Keratinocyte (primary cell): ENCODE measurements at regions not wholly inside any gene's neighbourhood (a gene's known extent, or its start where the extent isn't known, plus 50 kb on each side); places are given as distances from the start of the nearest gene placed in this dataset.

Source experiments
- DNase-seq: peaks from one replicate; pipeline ENCODE4 v3.0.0-alpha.2; 2011; ENCODE audit warnings: low read depth, missing footprints, low spot score
- FAIRE-seq: peaks from 2 replicates; lab custom pipeline; 2011; peaks lifted over from hg19 to GRCh38; lab: Jason Lieb, UNC
- H2AFZ ChIP-seq: 2 replicates; pipeline ENCODE4 v1.6.0; 2012; ENCODE audit warnings: low read length, control low read depth, inconsistent platforms; ENCODE audit not compliant: control insufficient read depth
- H3K27ac ChIP-seq: 2 replicates; pipeline ENCODE4 v1.5.1; 2011; ENCODE audit warnings: low read length; ENCODE audit not compliant: control insufficient read depth, insufficient read depth
- H3K27me3 ChIP-seq: 3 replicates; pipeline ENCODE4 v1.6.0; 2011; ENCODE audit warnings: low read length; ENCODE audit not compliant: control insufficient read depth, insufficient read depth; ENCODE audit errors: extremely low read depth
- H3K36me3 ChIP-seq, 2 experiments: 2 replicates in 1 of 2; 3 replicates in 1 of 2; pipeline ENCODE4 v1.5.1; 2011; ENCODE audit warnings: low read length in 2 of 2, mild to moderate bottlenecking in 1 of 2; ENCODE audit not compliant: control insufficient read depth in 2 of 2, insufficient read depth in 2 of 2; ENCODE audit errors: extremely low read depth in 1 of 2
- H3K4me1 ChIP-seq: 3 replicates; pipeline ENCODE4 v1.5.1; 2011; ENCODE audit warnings: low read length; ENCODE audit not compliant: control insufficient read depth, insufficient read depth; ENCODE audit errors: extremely low read depth
- H3K4me2 ChIP-seq: 3 replicates; pipeline ENCODE4 v1.6.0; 2011; ENCODE audit warnings: low read depth, low read length; ENCODE audit not compliant: control insufficient read depth, insufficient read depth; ENCODE audit errors: extremely low read depth
- H3K4me3 ChIP-seq, 3 experiments: fragments of 200-600 bp in 1 of 3; sonication (generic) in 1 of 3; 2 replicates in 2 of 3; 3 replicates in 1 of 3; pipeline ENCODE4 v1.5.1; 2011 to 2016; ENCODE audit warnings: low read length in 3 of 3, mild to moderate bottlenecking in 3 of 3, control low read depth in 2 of 3, inconsistent platforms in 1 of 3, low read depth in 1 of 3, mixed read lengths in 1 of 3, mixed run types in 1 of 3, moderate library complexity in 1 of 3; ENCODE audit not compliant: control insufficient read depth in 2 of 3, insufficient read depth in 2 of 3; ENCODE audit errors: extremely low read depth in 1 of 3
- H3K79me2 ChIP-seq: 2 replicates; pipeline ENCODE4 v1.6.0; 2012; ENCODE audit warnings: low read length; ENCODE audit not compliant: control insufficient read depth, insufficient read depth
- H3K9ac ChIP-seq: 3 replicates; pipeline ENCODE4 v1.6.0; 2011; ENCODE audit warnings: low read length; ENCODE audit not compliant: control insufficient read depth, insufficient read depth; ENCODE audit errors: extremely low read depth
- H3K9me1 ChIP-seq: 3 replicates; pipeline ENCODE4 v1.6.0; 2011; ENCODE audit warnings: low read length; ENCODE audit not compliant: control insufficient read depth, insufficient read depth; ENCODE audit errors: extremely low read depth
- H3K9me3 ChIP-seq: 2 replicates; pipeline ENCODE4 v1.5.1; 2012; ENCODE audit warnings: low read depth, low read length; ENCODE audit not compliant: control insufficient read depth
- H4K20me1 ChIP-seq: 3 replicates; pipeline ENCODE4 v1.6.0; 2011; ENCODE audit warnings: low read length; ENCODE audit not compliant: control insufficient read depth, insufficient read depth; ENCODE audit errors: extremely low read depth
- CTCF ChIP-seq, 3 experiments: IDR thresholded peaks in 1 of 3; conservative IDR thresholded peaks in 1 of 3; optimal IDR thresholded peaks in 1 of 3; 2 replicates in 2 of 3; 3 replicates in 1 of 3; pipeline versions ENCODE3 to v1.5.1; 2011; ENCODE audit warnings: low read length in 3 of 3, mild to moderate bottlenecking in 3 of 3, moderate library complexity in 2 of 3, control low read depth in 1 of 3, inconsistent platforms in 1 of 3; ENCODE audit not compliant: insufficient read depth in 2 of 3; ENCODE audit errors: extremely low read depth in 1 of 3
- EZH2 ChIP-seq: IDR thresholded peaks from one replicate; pipeline ENCODE4 v1.6.1; 2012; ENCODE audit warnings: inconsistent platforms, mild to moderate bottlenecking, low read length, moderate library complexity
- dilution Hi-C: fragments of 300-500 bp; cut with MboI; formaldehyde crosslinking; loops from one replicate; pipeline ENCODE4 v1.7.0; 2020; ENCODE audit warnings: low sequenced_read_pairs; ENCODE audit not compliant: extremely low pct_ligation_motif_present

GRCh38 chr13:64273780-64274179 is 2858.1 kb upstream of the PCDH20 start:
- Histone ChIP-seq H3K4me3 (no peak overlapping the region), H3K79me2 (no peaks in the 10 kb centered on the region), H2AFZ (no peak overlapping the region), H3K9me3 (no peaks in the 10 kb centered on the region), H3K27me3 (no peaks in the 10 kb centered on the region), H4K20me1 (no peaks in the 10 kb centered on the region), H3K9me1 (no peaks in the 10 kb centered on the region), H3K4me1 (no peaks in the 10 kb centered on the region), H3K36me3 (no peaks in the 10 kb centered on the region), H3K27ac (no peak overlapping the region), H3K4me2 (no peak overlapping the region), H3K9ac (no peak overlapping the region)
- TF ChIP-seq EZH2 (no peak), CTCF (optimal IDR thresholded peaks at IDR 0.05 in 1 of 3, IDR thresholded peaks at IDR 0.05 in 1 of 3, conservative IDR thresholded peaks at IDR 0.05 in 1 of 3; ENCODE audit: extremely low read depth in 1 of 3, insufficient read depth in 2 of 3, low read length in 3 of 3) (no peak)
- dilution Hi-C loops: no loop called here
- FAIRE-seq (no peak), DNase-seq (no peak)

- no peak overlapping the region for H3K4me2 ChIP-seq
- DNase-seq: no peak
- H3K27ac ChIP-seq: no peak overlapping the region
- H3K9me1 ChIP-seq: no peaks in the 10 kb centered on the region
- FAIRE-seq: no peak
- H4K20me1 ChIP-seq: no peaks in the 10 kb centered on the region
- no peaks in the 10 kb centered on the region for H3K36me3 ChIP-seq
- no peak overlapping the region for H3K9ac ChIP-seq
- TF ChIP-seq EZH2 (no peak), CTCF (optimal IDR thresholded peaks at IDR 0.05 in 1 of 3, IDR thresholded peaks at IDR 0.05 in 1 of 3, conservative IDR thresholded peaks at IDR 0.05 in 1 of 3; ENCODE audit: extremely low read depth in 1 of 3, insufficient read depth in 2 of 3, low read length in 3 of 3) (no peak)
- H3K9me3 ChIP-seq: no peaks in the 10 kb centered on the region
- no peak overlapping the region for H2AFZ ChIP-seq
- no peaks in the 10 kb centered on the region for H3K79me2 ChIP-seq
- H3K4me1 ChIP-seq: no peaks in the 10 kb centered on the region
- H3K4me3 ChIP-seq: no peak overlapping the region
- no peaks in the 10 kb centered on the region for H3K27me3 ChIP-seq
- dilution Hi-C loops: no loop called here
These were observed 2857.0 kb upstream of the PCDH20 start for GRCh38 chr13:64272681-64273080.
